HCT116 (cell line): ENCODE measurements at regions not wholly inside any gene's neighbourhood (a gene's known extent, or its start where the extent isn't known, plus 50 kb on each side); places are given as distances from the start of the nearest gene placed in this dataset.

Experiments
- ATAC-seq: fragments of 200-7000 bp; cut with Tn5 transposase; 2 replicates; pipeline ENCODE4 v1.9.1; 2020; ENCODE audit warnings: mild to moderate bottlenecking, moderate library complexity
- BruUV-seq: library from RNA; stranded (reverse); fragments of 400-500 nt; replicated peaks from 2 replicates; lab custom pipeline; 2021; lab: Mats Ljungman, UMichigan
- CTCF ChIA-PET: fragments of 300-600 bp; sonication (Branson Sonifier 250); formaldehyde crosslinking; loops from one replicate; lab custom pipeline; 2021; ENCODE audit warnings: antibody characterized with exemption; lab: Charles Lee
- POLR2A ChIA-PET: fragments of 300-600, 350-600 bp; sonication (Branson Sonifier 250); formaldehyde crosslinking; loops from one replicate; lab custom pipeline; 2021; ENCODE audit warnings: antibody characterized with exemption; lab: Charles Lee
- RAD21 ChIA-PET, 2 experiments: fragments of 300-600 bp; sonication (Branson Sonifier 250); formaldehyde crosslinking; loops; one replicate each; lab custom pipeline; 2023; ENCODE audit warnings: low total read pairs in 2 of 2; ENCODE audit not compliant: uncharacterized antibody in 2 of 2, unreplicated experiment in 2 of 2, low non-redundant PET in 1 of 2; lab: Charles Lee
- DNase-seq: peaks from one replicate; pipeline ENCODE4 v3.0.0-alpha.2; 2010; ENCODE audit warnings: low read depth, low spot score
- H2AFZ ChIP-seq: fragments of 200-600 bp; shearing (Covaris generic), sonication (generic); 2 replicates; pipeline ENCODE4 v1.6.1; 2017; ENCODE audit warnings: low read depth, mixed run types, mixed read lengths, antibody characterized with exemption, low read length; ENCODE audit not compliant: poor library complexity, severe bottlenecking
- H3K27ac ChIP-seq: 2 replicates; pipeline ENCODE4 v1.5.1; 2012; ENCODE audit warnings: low read depth, low read length
- H3K27me3 ChIP-seq: fragments of 200-600 bp; sonication (generic); 2 replicates; pipeline ENCODE4 v1.6.1; 2016; ENCODE audit warnings: mixed run types, low read length, mixed read lengths; ENCODE audit not compliant: insufficient read depth
- H3K36me3 ChIP-seq, 2 experiments: fragments of 200-500 bp in 1 of 2; fragments of 200-600 bp in 1 of 2; sonication (Bioruptor generic) in 1 of 2; sonication (generic) in 1 of 2; 2 replicates each; pipeline versions ENCODE4 v1.5.1 to v1.6.1; 2014 to 2016; ENCODE audit warnings: low read length in 2 of 2, inconsistent platforms in 1 of 2, mixed read lengths in 1 of 2, mixed run types in 1 of 2; ENCODE audit not compliant: insufficient read depth in 2 of 2, control insufficient read depth in 1 of 2
- H3K4me1 ChIP-seq, 2 experiments: fragments of 200-600 bp in 1 of 2; sonication (generic) in 1 of 2; 2 replicates each; pipeline versions ENCODE4 v1.5.1 to v1.6.1; 2012 to 2017; ENCODE audit warnings: low read length in 2 of 2, inconsistent platforms in 1 of 2, mild to moderate bottlenecking in 1 of 2, mixed read lengths in 1 of 2, mixed run types in 1 of 2, moderate library complexity in 1 of 2; ENCODE audit not compliant: insufficient read depth in 2 of 2, control insufficient read depth in 1 of 2
- H3K4me2 ChIP-seq: fragments of 200-600 bp; sonication (generic); 2 replicates; pipeline ENCODE4 v1.6.1; 2017; ENCODE audit warnings: mixed run types, low read length, mixed read lengths
- H3K4me3 ChIP-seq, 2 experiments: fragments of 200-600 bp in 1 of 2; sonication (generic) in 1 of 2; replicated peaks in 1 of 2; 2 replicates each; pipeline ENCODE4 v1.5.1; 2011 to 2016; ENCODE audit warnings: low read length in 2 of 2, control low read depth in 1 of 2, low read depth in 1 of 2, mild to moderate bottlenecking in 1 of 2, mixed read lengths in 1 of 2, mixed run types in 1 of 2
- H3K79me2 ChIP-seq: fragments of 200-600 bp; sonication (generic); 2 replicates; pipeline ENCODE4 v1.6.1; 2017; ENCODE audit warnings: mild to moderate bottlenecking, mixed run types, low read length, moderate library complexity, mixed read lengths; ENCODE audit not compliant: insufficient read depth
- H3K9ac ChIP-seq: fragments of 200-600 bp; sonication (generic); 2 replicates; pipeline ENCODE4 v1.6.1; 2016; ENCODE audit warnings: low read length, mixed read lengths
- H3K9me2 ChIP-seq: fragments of 200-600 bp; sonication (generic), shearing (Covaris generic); 2 replicates; pipeline ENCODE4 v1.6.1; 2017; ENCODE audit warnings: mixed run types, mild to moderate bottlenecking, moderate library complexity; ENCODE audit not compliant: insufficient read depth
- H3K9me3 ChIP-seq, 2 experiments: fragments of 200-500 bp in 1 of 2; fragments of 200-600 bp in 1 of 2; sonication (Bioruptor generic) in 1 of 2; sonication (generic) in 1 of 2; 2 replicates each; pipeline ENCODE4 v1.6.1; 2014 to 2017; ENCODE audit warnings: low read length in 2 of 2, mixed read lengths in 2 of 2, inconsistent platforms in 1 of 2, low read depth in 1 of 2, mild to moderate bottlenecking in 1 of 2, mixed run types in 1 of 2, moderate library complexity in 1 of 2; ENCODE audit not compliant: control insufficient read depth in 1 of 2, insufficient read depth in 1 of 2
- H4K20me1 ChIP-seq: fragments of 200-600 bp; sonication (generic), shearing (Covaris generic); 2 replicates; pipeline ENCODE4 v1.6.1; 2017; ENCODE audit warnings: mixed run types, mild to moderate bottlenecking, moderate library complexity; ENCODE audit not compliant: insufficient read depth
- CBX3 ChIP-seq: IDR thresholded peaks from 2 replicates; pipeline ENCODE4 v1.6.1; 2012; ENCODE audit warnings: low read depth
- CEBPB ChIP-seq: IDR thresholded peaks from 2 replicates; pipeline ENCODE4 v1.6.1; 2012; ENCODE audit warnings: low read depth
- EGR1 ChIP-seq: IDR thresholded peaks from 2 replicates; pipeline ENCODE4 v1.6.1; 2012; ENCODE audit warnings: low read depth
- EZH2 ChIP-seq: fragments of 200-600 bp; sonication (generic); IDR thresholded peaks from 2 replicates; pipeline ENCODE4 v1.6.1; 2017; ENCODE audit warnings: antibody characterized with exemption, mixed run types
- FOSL1 ChIP-seq: IDR thresholded peaks from 2 replicates; pipeline ENCODE4 v1.6.1; 2012; ENCODE audit warnings: low read depth
- POLR2A ChIP-seq: IDR thresholded peaks from 2 replicates; pipeline ENCODE4 v1.7.0; 2011; ENCODE audit warnings: borderline replicate concordance; ENCODE audit not compliant: insufficient read depth, insufficient read length; ENCODE audit errors: extremely low read depth
- ZFX ChIP-seq: fragments of 450-650 bp; IDR thresholded peaks from 2 replicates; pipeline ENCODE4 v1.6.1; 2017
- intact Hi-C: fragments of 100-400 bp; cut with micrococcal nuclease; formaldehyde crosslinking; loops from 2 replicates; pipeline ENCODE4 v1.10.0; 2022
- TF ChIP-seq, protein P1 (sequence below): IDR thresholded peaks from 2 replicates; pipeline ENCODE4 v1.6.1; 2012
- TF ChIP-seq, protein P2 (sequence below): IDR thresholded peaks from 2 replicates; pipeline ENCODE4 v1.6.1; 2012; ENCODE audit warnings: low read depth
- TF ChIP-seq, protein P3 (sequence below), 3 experiments: fragments of 200-600 bp in 1 of 3; sonication (generic) in 1 of 3; IDR thresholded peaks in 2 of 3; conservative IDR thresholded peaks in 1 of 3; 2 replicates each; pipeline ENCODE4 v1.5.1; 2012 to 2017; ENCODE audit warnings: low read depth in 2 of 3, low read length in 2 of 3, antibody characterized with exemption in 1 of 3, borderline replicate concordance in 1 of 3, control low read depth in 1 of 3, mild to moderate bottlenecking in 1 of 3, mixed read lengths in 1 of 3, mixed run types in 1 of 3, moderate library complexity in 1 of 3; ENCODE audit not compliant: insufficient read depth in 1 of 3
- TF ChIP-seq, protein P4 (sequence below): IDR thresholded peaks from 2 replicates; pipeline ENCODE4 v1.6.1; 2012

DNA sequence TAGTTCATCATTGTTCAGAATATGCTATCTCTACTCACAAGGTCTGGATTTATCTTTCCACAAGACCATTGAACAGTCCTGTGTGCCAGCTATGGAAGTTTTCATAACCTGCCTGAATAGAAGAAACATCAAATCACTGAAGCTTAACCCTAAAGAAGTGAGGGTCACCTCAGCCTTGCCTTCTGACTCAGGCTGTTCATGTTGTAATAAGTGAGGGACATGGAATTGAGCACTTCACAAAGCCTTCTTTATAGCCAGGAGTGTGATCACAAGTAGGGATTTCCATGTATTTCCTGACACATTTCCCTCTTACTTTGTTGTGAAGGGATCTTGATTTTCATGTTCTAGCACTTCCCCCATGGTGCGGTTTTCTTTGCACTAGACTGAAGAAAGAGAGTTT lies 577.5 kb upstream of the WWC1 start:
- Histone ChIP-seq H3K4me3 (no peak overlapping the region), H2AFZ (no peak overlapping the region)
- POLR2A ChIA-PET: no interaction called here

DNA sequence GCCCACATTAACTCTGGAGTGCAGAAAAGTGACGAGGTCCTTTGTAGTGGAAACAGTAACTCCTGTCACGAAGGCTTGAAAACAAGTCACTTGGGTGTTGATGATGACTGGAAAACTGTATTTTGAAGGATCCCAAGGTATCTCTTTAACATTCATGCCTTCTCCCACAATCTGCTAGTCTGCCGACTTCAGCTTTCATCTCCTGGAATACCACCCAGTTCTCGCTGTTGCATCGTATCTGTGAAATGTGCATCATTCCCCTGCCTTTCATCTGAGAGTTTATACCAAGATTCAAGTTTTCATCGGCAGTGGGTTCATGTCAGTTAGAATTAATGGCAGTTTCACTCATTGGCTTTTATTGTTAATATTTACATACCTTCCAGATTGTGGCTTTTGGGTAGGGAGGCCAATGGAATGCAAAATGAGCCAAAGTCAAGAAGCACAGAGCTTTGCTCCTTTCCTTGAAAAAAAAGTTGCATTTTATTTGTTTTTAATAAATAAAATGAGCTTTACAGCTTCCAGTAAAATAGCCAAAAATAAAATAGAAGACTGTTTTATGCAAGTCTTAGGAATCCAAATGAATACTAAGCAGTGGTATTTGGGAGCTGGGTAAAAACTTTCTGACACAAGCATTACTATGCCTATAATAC lies 575.2 kb upstream of the WWC1 start:
- no peaks in the 10 kb centered on the region for H3K27me3 ChIP-seq
- H3K4me3 ChIP-seq: no peak overlapping the region
- ATAC-seq (no peak), DNase-seq (no peak)
- POLR2A ChIA-PET: no interaction called here
- no peaks in the 10 kb centered on the region for H3K4me1 ChIP-seq
- RAD21 ChIA-PET: no interaction called here
- H4K20me1 ChIP-seq: no peaks in the 10 kb centered on the region
- H3K9ac ChIP-seq: no peak overlapping the region
- H3K9me2 ChIP-seq: no peaks in the 10 kb centered on the region
- H3K27ac ChIP-seq: no peak overlapping the region
- BruUV-seq: no TSS peak
- H3K4me2 ChIP-seq: no peak overlapping the region
- no peaks in the 10 kb centered on the region for H3K9me3 ChIP-seq
- CTCF ChIA-PET: no interaction called here
- no peaks in the 10 kb centered on the region for H3K36me3 ChIP-seq
- intact Hi-C loops: no loop called here
- no peaks in the 10 kb centered on the region for H3K79me2 ChIP-seq
- no peak overlapping the region for H2AFZ ChIP-seq
- TF ChIP-seq, protein P1, sequence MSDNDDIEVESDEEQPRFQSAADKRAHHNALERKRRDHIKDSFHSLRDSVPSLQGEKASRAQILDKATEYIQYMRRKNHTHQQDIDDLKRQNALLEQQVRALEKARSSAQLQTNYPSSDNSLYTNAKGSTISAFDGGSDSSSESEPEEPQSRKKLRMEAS: no peak
- TF ChIP-seq CBX3 (no peak), EGR1 (no peak), EZH2 (no peak)
- TF ChIP-seq, protein P2, sequence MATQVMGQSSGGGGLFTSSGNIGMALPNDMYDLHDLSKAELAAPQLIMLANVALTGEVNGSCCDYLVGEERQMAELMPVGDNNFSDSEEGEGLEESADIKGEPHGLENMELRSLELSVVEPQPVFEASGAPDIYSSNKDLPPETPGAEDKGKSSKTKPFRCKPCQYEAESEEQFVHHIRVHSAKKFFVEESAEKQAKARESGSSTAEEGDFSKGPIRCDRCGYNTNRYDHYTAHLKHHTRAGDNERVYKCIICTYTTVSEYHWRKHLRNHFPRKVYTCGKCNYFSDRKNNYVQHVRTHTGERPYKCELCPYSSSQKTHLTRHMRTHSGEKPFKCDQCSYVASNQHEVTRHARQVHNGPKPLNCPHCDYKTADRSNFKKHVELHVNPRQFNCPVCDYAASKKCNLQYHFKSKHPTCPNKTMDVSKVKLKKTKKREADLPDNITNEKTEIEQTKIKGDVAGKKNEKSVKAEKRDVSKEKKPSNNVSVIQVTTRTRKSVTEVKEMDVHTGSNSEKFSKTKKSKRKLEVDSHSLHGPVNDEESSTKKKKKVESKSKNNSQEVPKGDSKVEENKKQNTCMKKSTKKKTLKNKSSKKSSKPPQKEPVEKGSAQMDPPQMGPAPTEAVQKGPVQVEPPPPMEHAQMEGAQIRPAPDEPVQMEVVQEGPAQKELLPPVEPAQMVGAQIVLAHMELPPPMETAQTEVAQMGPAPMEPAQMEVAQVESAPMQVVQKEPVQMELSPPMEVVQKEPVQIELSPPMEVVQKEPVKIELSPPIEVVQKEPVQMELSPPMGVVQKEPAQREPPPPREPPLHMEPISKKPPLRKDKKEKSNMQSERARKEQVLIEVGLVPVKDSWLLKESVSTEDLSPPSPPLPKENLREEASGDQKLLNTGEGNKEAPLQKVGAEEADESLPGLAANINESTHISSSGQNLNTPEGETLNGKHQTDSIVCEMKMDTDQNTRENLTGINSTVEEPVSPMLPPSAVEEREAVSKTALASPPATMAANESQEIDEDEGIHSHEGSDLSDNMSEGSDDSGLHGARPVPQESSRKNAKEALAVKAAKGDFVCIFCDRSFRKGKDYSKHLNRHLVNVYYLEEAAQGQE: no peak

More for the DNA sequence above, 577.5 kb upstream of the WWC1 start:
- ChIA-PET RAD21 (no interaction called here), CTCF (no interaction called here)
- ATAC-seq (no peak), DNase-seq (no peak)
- no peak overlapping the region for H3K4me2 ChIP-seq
- BruUV-seq: no TSS peak
- H3K79me2 ChIP-seq: no peaks in the 10 kb centered on the region
- H3K4me1 ChIP-seq: no peaks in the 10 kb centered on the region
- H3K27me3 ChIP-seq: no peaks in the 10 kb centered on the region
- H3K9me3 ChIP-seq: no peaks in the 10 kb centered on the region
- no peak overlapping the region for H3K9ac ChIP-seq
- H3K9me2 ChIP-seq: no peaks in the 10 kb centered on the region
- TF ChIP-seq, protein P3, sequence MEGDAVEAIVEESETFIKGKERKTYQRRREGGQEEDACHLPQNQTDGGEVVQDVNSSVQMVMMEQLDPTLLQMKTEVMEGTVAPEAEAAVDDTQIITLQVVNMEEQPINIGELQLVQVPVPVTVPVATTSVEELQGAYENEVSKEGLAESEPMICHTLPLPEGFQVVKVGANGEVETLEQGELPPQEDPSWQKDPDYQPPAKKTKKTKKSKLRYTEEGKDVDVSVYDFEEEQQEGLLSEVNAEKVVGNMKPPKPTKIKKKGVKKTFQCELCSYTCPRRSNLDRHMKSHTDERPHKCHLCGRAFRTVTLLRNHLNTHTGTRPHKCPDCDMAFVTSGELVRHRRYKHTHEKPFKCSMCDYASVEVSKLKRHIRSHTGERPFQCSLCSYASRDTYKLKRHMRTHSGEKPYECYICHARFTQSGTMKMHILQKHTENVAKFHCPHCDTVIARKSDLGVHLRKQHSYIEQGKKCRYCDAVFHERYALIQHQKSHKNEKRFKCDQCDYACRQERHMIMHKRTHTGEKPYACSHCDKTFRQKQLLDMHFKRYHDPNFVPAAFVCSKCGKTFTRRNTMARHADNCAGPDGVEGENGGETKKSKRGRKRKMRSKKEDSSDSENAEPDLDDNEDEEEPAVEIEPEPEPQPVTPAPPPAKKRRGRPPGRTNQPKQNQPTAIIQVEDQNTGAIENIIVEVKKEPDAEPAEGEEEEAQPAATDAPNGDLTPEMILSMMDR (IDR thresholded peaks at IDR 0.05 in 2 of 3, conservative IDR thresholded peaks at IDR 0.05 in 1 of 3; ENCODE audit: borderline replicate concordance in 1 of 3, insufficient read depth in 1 of 3, low read depth in 2 of 3, low read length in 2 of 3): no peak
- no peak for TF ChIP-seq ZFX
- TF ChIP-seq, protein P4, sequence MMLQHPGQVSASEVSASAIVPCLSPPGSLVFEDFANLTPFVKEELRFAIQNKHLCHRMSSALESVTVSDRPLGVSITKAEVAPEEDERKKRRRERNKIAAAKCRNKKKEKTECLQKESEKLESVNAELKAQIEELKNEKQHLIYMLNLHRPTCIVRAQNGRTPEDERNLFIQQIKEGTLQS: no peak
- no peak for TF ChIP-seq FOSL1
- no peak for TF ChIP-seq POLR2A
- TF ChIP-seq CEBPB: no peak
- H4K20me1 ChIP-seq: no peaks in the 10 kb centered on the region
- H3K36me3 ChIP-seq: no peaks in the 10 kb centered on the region
- intact Hi-C loops: no loop called here
- H3K27ac ChIP-seq: no peak overlapping the region
